Thyroid gland (tissue), 4 donors: ENCODE measurements at regions not wholly inside any gene's neighbourhood (a gene's known extent, or its start where the extent isn't known, plus 50 kb on each side); places are given as distances from the start of the nearest gene placed in this dataset.

ENCODE experiments used
- DNase-seq, 2 donors: peaks; one replicate each; pipeline ENCODE4 v3.0.0-alpha.2; 2019
- H3K27ac ChIP-seq, 3 donors: fragments of 200-600 bp; sonication (generic); 1 replicate in 2 of 3; 2 replicates in 1 of 3; pipeline ENCODE4 v1.5.1; 2016 to 2019; ENCODE audit warnings: mild to moderate bottlenecking in 1 of 3, moderate library complexity in 1 of 3
- H3K27me3 ChIP-seq: fragments of 200-600 bp; sonication (generic); one replicate; pipeline ENCODE4 v1.5.1; 2019
- H3K36me3 ChIP-seq, 2 donors: fragments of 200-600 bp; sonication (generic); one replicate each; pipeline ENCODE4 v1.5.1; 2016 to 2019
- H3K4me1 ChIP-seq, 2 donors: fragments of 200-600 bp; sonication (generic); one replicate each; pipeline ENCODE4 v1.5.1; 2017 to 2019
- H3K4me3 ChIP-seq, 3 donors: fragments of 200-600 bp; sonication (generic); replicated peaks in 1 of 3; 1 replicate in 2 of 3; 2 replicates in 1 of 3; pipeline ENCODE4 v1.5.1; 2016; ENCODE audit warnings: mild to moderate bottlenecking in 1 of 3
- H3K9me3 ChIP-seq: fragments of 200-600 bp; sonication (generic); one replicate; pipeline ENCODE4 v1.5.1; 2017
- POLR2A ChIP-seq, 2 donors: fragments of 450-650 bp; IDR thresholded peaks; one replicate each; pipeline ENCODE4 v1.6.1; 2017; ENCODE audit warnings: antibody characterized with exemption in 2 of 2, mild to moderate bottlenecking in 2 of 2, moderate library complexity in 1 of 2
- WGBS, 2 donors: methylation state at CpG; one replicate each; pipeline ENCODE4 v1.1.5; 2017; 5-methylcytosine and 5-hydroxymethylcytosine counted together
- intact Hi-C: fragments of 100-400 bp; cut with DNase I; formaldehyde crosslinking; loops from one replicate; pipeline ENCODE4 v1.15.1; 2023
- TF ChIP-seq, protein P1 (sequence below), 6 experiments: fragments of 200-600 bp in 3 of 6; fragments of 450-650 bp in 3 of 6; sonication (generic) in 3 of 6; IDR thresholded peaks; one replicate each; pipeline ENCODE4 v1.5.1; 2016 to 2019; ENCODE audit warnings: antibody characterized with exemption in 6 of 6, mild to moderate bottlenecking in 2 of 6, inconsistent platforms in 1 of 6, moderate library complexity in 1 of 6

DNA sequence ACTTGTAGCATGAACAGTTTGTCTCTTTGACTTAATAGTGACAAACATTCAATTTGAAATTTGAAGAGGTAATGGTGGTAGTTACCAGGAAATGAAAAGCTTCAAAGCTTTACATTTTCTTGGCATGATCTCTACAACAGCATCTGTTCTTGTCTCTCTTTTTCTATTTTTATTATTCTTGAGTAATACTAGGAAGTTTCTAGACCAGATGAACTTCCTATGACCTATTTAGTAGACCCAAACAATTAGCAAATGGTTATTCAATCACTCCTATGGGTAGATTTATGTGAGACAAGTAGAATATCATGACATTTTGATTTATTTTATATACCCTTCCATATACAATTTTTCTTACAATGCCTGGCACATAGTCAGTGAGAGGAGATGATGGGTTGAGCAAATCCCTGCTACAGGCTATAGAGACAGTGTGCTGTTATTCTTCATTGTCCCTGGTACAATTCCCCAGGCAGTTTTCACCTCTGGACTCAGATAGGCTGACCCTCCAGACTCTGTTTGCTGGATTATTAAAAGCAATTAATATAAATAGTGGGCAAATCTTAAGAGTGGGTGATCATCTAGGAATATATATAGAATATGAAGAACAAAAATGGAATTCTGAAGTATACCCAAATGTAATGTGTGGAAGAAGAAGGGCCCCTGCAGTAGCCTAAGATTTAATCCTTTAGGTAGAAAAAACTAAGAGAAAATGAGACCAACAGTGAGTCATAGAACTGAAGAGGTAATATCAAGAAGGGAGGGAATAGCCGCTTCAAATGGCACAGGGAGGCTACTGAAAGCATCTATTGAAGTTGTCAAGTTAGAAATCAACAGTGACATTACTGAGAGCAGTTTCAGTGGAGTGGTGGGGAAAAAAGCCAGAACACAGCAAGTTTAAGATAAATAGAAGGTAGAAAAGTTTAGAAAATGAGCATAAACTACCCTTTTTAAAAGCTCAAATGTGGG lies 512.0 kb downstream of the FOXG1 start:
- TF ChIP-seq POLR2A (IDR thresholded peaks at IDR 0.05), result no peak
- TF ChIP-seq, protein P1, sequence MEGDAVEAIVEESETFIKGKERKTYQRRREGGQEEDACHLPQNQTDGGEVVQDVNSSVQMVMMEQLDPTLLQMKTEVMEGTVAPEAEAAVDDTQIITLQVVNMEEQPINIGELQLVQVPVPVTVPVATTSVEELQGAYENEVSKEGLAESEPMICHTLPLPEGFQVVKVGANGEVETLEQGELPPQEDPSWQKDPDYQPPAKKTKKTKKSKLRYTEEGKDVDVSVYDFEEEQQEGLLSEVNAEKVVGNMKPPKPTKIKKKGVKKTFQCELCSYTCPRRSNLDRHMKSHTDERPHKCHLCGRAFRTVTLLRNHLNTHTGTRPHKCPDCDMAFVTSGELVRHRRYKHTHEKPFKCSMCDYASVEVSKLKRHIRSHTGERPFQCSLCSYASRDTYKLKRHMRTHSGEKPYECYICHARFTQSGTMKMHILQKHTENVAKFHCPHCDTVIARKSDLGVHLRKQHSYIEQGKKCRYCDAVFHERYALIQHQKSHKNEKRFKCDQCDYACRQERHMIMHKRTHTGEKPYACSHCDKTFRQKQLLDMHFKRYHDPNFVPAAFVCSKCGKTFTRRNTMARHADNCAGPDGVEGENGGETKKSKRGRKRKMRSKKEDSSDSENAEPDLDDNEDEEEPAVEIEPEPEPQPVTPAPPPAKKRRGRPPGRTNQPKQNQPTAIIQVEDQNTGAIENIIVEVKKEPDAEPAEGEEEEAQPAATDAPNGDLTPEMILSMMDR (IDR thresholded peaks at IDR 0.05), result no peak
- WGBS, 2 donors, result 81 to 82% methylated on average over 1 of the region's 1 CpG

GRCh38 chr14:29282169-29282568 lies 515.6 kb downstream of the FOXG1 start:
- Histone ChIP-seq H3K27me3 (no peaks in the 10 kb centered on the region), H3K9me3 (no peaks in the 10 kb centered on the region), H3K27ac (no peak overlapping the region), H3K4me1 (no peaks in the 10 kb centered on the region), H3K36me3 (no peaks in the 10 kb centered on the region), H3K4me3 (no peak overlapping the region)
- intact Hi-C loops, result no loop called here
- 38% methylated on average over 1 of the region's 1 CpG for WGBS, 2 donors
- DNase-seq, result no peak
- TF ChIP-seq, protein P1 (IDR thresholded peaks at IDR 0.05), result no peak
- no peak for TF ChIP-seq POLR2A (IDR thresholded peaks at IDR 0.05)

More for the DNA sequence above, 512.0 kb downstream of the FOXG1 start:
- no peak overlapping the region for H3K27ac ChIP-seq
- intact Hi-C loops, result no loop called here
- H3K27me3 ChIP-seq, result no peaks in the 10 kb centered on the region
- DNase-seq, result no peak
- no peaks in the 10 kb centered on the region for H3K4me1 ChIP-seq
- no peaks in the 10 kb centered on the region for H3K9me3 ChIP-seq
- H3K4me3 ChIP-seq, result no peak overlapping the region
- no peaks in the 10 kb centered on the region for H3K36me3 ChIP-seq

GRCh38 chr14:29290441-29290840 lies 523.9 kb downstream of the FOXG1 start:
- Histone ChIP-seq H3K27me3 (no peaks in the 10 kb centered on the region), H3K27ac (no peak overlapping the region), H3K36me3 (no peaks in the 10 kb centered on the region), H3K9me3 (no peaks in the 10 kb centered on the region), H3K4me3 (no peak overlapping the region), H3K4me1 (no peaks in the 10 kb centered on the region)
- DNase-seq, result no peak
- no peak for TF ChIP-seq POLR2A (IDR thresholded peaks at IDR 0.05)
- TF ChIP-seq, protein P1 (IDR thresholded peaks at IDR 0.05), result no peak
- intact Hi-C loops, result no loop called here
- 91 to 92% methylated on average over 2 of the region's 2 CpGs for WGBS, 2 donors

DNA sequence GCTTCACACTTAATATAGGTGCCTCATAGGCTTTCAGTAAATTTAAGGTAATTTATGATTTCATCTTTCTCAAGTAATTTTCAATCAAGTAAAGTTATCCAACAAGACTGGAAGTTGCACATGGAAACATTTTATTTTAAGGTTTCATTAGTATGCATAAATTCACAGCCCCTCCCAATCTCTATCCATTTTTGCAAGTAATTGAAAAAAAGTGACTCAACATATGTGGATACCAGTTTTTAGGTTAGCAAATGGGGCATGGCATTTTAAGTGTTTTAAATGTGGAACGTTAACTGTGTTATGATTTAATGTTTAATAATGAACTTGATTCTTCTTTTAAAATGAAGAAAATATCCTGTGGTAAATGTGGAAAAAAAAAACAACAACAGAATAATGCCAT lies 532.8 kb downstream of the FOXG1 start:
- no peaks in the 10 kb centered on the region for H3K9me3 ChIP-seq
- H3K27ac ChIP-seq, result no peak overlapping the region
- no peak for DNase-seq
- H3K36me3 ChIP-seq, result no peaks in the 10 kb centered on the region
- H3K4me3 ChIP-seq, result no peak overlapping the region
- intact Hi-C loops, result no loop called here
- H3K27me3 ChIP-seq, result no peaks in the 10 kb centered on the region
- TF ChIP-seq, protein P1 (IDR thresholded peaks at IDR 0.05), result no peak
- TF ChIP-seq POLR2A (IDR thresholded peaks at IDR 0.05), result no peak
- no peaks in the 10 kb centered on the region for H3K4me1 ChIP-seq
- WGBS, 2 donors, result 88 to 90% methylated on average over 1 of the region's 1 CpG

DNA sequence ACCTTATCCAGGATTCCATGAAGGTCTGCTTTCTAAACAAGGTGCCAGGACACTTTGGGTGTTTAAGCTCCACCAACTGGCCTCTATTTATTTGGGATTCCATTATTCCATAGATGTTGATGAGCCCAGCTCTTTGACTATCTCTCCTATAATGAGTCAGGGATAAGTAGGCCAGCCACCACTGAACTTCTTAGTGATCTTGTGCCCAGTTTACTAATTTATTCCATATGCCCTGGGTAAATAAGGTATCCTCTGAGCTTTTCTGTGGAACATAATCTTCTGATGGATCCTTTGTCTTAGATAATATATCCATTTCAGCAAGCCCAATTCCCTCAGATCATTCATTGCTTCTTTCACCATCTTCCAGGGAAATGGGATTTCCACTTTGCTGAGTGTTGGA lies 535.0 kb downstream of the FOXG1 start:
- H3K9me3 ChIP-seq, result no peaks in the 10 kb centered on the region
- no peaks in the 10 kb centered on the region for H3K27me3 ChIP-seq
- H3K4me3 ChIP-seq, result no peak overlapping the region
- TF ChIP-seq POLR2A (IDR thresholded peaks at IDR 0.05), result no peak
- TF ChIP-seq, protein P1 (IDR thresholded peaks at IDR 0.05), result no peak
- H3K27ac ChIP-seq, result no peak overlapping the region
- H3K4me1 ChIP-seq, result no peaks in the 10 kb centered on the region
- DNase-seq, result no peak
- intact Hi-C loops, result no loop called here
- H3K36me3 ChIP-seq, result no peaks in the 10 kb centered on the region
